Activated CD4-positive, alpha-beta T cell treated with anti-CD3 and anti-CD28 coated beads, Interleukin-2, Interleukin-4, amounts not matched to agents 100 ng/mL and 50 ng/mL, durations not matched to agents 16 hours and 8 hours (primary cell): ENCODE measurements at regions not wholly inside any gene's neighbourhood (a gene's known extent, or its start where the extent isn't known, plus 50 kb on each side); places are given as distances from the start of the nearest gene placed in this dataset.

Source experiments
- DNase-seq: peaks from one replicate; pipeline ENCODE4 v3.0.0-alpha.2; 2020; ENCODE audit warnings: low spot score

DNA sequence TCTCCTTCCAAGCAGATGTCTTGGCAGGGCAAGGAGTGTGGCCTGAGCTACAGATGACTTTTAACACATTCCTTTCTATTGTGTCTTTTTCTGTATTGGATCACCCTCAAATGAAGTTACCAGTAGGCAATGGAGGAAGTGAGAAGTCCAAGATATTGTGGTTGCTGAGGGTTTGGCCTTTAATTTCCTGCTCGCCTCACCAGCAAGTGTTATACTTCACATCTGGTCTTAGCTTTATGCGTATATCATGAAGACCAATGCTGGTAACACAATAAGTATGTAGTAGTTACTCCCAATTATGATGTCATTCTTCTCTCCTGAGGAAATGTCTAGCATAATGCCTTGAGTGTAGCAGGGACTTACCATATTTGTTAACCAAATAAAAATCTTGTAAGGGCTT, 179.9 kb downstream of the ZIC1 start:
- no peak for DNase-seq

DNA sequence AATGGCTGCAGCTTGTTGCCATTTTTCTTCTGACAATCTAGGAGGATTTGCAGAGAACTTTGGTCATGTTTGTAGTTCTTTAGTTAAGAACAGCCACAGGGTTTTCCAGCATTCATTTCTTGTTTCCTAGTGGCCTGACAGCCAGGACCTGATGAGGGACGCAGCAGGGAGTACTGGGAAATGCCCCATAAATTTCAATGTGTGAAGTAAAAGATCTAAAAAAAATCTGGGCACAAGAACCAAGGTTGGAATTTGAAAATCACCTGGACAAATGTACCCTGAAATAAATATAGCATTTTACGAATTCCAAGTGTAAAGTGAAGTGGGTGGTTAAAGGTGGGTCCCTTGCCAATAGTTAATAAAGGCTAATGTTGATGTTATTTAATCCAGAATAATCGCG, 195.0 kb downstream of the ZIC1 start:
- DNase-seq: no peak

DNA sequence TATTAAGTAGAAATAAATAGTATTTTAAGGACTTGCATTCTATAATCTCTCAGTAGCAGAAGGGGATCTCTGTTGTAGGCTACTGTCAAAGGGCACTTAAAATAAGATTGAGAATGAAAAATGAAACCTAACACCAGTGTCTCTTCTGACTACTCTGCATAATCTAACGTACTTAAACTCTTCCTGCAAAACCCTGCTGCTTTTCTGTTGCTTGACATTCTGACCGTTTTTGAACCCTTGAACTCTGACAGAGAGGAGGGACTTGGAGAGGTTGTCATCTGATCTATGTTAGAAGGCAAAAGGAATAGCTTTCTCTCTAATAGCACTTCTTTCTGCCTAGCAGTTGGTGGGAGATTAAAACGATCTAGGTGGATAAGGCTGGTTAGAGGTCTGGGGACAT, 204.6 kb downstream of the ZIC1 start:
- DNase-seq: no peak

GRCh38 chr3:147614210-147614609, 205.0 kb downstream of the ZIC1 start:
- no peak for DNase-seq

GRCh38 chr3:147615035-147615434, 205.9 kb downstream of the ZIC1 start:
- no peak for DNase-seq

- peak; percentile 4 for DNase-seq
Measured at GRCh38 chr3:147616998-147617619, 207.9 kb downstream of the ZIC1 start.

GRCh38 chr3:147618691-147619090, 209.5 kb downstream of the ZIC1 start:
- no peak for DNase-seq

DNA sequence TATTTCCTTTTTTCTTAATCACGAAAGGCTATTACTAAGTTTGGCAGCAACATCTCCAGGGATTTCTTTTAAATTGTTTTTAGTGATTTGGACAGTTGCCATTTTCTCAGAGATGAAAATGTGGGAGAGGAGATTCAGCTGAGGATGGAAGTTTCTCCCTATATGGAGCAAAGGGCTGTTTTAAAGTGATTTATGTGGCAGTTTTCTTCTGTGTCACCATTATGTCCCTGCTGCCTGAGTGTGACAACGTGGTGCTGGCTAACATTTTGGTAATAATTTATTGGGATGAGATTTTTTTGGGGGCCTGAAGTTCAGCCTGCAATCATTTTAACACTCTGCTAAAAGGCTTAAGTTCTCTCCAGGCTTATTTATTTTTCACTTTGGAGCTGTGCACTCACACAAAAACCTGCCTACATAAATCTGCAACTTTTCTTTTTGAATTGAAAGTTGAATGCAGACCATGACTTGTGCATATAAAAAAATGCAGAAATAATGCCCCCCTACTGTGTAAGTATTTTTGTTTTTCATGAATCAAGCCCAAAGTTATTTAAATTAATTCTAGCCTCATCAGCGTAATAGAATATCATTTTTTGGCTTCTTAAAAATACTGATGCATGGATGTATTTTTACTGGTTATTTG, 210.9 kb downstream of the ZIC1 start:
- no peak for DNase-seq

DNA sequence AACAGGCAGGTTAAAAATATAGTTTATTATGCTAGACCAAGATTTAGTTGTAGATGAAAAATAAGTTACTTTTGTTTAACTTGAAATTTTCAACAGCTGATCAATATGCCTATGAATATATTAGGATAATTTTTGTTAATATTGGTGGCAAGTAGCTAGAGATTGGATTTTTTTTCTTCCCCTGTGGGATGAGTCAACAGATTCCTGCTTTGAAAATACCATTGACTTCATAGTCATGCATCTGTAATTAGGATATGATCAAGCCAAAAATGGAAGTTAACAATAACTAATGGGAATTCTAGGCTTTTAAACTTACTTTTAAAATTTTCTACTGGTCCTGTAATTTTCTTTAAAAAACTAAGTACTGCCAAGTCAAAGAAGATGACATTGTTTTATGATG, 211.7 kb downstream of the ZIC1 start:
- DNase-seq: no peak

DNA sequence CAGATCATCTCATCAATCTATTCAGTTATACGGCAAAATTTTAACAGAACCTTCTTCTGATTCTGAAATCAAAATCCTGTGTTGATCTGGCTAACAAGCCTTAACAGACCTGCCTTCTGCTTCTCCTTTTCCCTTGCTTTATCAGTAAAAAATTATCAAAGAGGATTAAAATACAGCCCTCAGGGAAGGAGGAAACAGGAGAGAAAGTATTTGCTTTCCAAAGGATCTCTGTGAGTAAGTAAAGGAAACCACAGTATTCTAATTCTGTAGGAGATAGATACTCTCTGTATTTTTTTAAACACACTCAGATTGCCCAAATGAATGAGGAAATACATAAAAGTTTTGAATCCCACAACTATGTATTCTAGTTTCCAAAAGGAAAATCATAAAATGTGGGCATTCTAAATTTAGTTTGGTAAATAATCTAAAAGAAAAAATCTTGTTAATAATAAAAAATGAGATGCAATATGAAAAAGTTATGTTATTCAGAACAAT, 221.8 kb downstream of the ZIC1 start:
- DNase-seq: no peak

DNA sequence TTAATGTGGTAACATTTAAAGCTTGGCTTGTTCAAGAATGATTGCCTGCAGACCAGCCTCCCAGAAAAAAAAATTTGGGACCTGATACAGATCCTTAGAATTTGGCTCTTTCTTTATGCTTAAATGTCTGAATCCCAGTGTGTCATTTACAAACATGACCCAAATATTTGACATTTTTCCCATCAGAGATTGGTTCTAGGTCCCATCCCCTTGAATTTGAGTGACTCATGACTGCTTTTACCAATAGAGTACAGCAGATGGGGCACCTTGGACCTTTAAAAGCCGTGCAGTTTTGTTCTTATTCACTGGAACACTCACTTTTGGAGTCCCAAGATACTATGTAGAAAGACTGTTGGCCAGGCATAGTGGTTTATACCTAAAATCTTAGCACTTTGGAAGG, 231.6 kb downstream of the ZIC1 start:
- no peak for DNase-seq

DNA sequence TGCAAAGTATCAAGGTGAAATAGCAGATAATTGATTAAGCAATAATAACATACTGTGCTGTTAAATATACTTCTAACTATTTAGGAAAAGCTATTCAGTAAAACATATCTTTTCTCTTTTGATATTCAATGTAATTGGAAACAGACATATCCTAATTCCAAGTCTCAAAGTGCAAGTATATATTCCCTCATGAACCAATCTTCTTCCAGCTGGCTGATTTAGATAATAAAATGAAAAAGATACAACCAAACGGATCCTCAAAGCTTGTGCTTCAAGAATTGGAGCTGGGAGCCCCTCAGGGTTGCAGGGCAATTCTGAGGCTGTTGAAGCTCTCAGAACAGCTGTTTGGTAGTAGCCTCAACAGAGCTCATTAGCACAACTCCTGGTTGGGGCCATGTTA, 236.6 kb downstream of the ZIC1 start:
- no peak for DNase-seq

- DNase-seq: no peak
Measured at GRCh38 chr3:147649475-147649874, 240.3 kb downstream of the ZIC1 start.

DNA sequence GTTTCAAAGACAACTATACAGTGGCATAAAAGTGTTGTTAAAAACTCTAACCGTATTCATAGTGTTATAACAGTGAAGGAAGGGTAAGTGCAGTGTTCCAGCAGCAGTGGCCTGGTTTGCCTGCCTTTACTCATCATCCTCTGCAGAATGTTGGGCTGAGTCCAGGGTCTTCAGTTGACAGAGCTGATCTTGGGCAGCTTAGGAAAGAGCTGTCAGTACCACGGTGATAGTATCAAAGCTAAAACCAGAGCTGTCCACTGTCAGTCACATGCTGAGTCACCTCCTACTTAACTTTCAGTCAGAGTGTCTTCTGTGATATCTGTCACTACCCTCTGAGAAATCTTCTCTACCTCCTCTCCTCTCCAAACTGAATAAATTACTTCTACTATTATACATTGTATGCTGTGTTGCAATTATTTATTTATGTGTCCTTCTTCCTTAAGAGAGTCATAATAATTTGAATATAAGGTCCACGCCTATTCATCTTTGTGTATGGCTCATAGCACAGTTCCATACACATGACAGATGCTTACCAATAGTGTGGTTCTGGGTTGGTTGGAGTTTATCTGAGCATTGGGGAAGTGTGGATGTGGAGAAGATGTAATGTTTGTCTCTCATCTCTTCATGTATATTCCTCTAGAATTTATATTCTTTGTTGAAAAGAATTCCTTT, 242.1 kb downstream of the ZIC1 start:
- no peak for DNase-seq

GRCh38 chr3:147652651-147653366, 243.6 kb downstream of the ZIC1 start:
- DNase-seq: no peak

DNA sequence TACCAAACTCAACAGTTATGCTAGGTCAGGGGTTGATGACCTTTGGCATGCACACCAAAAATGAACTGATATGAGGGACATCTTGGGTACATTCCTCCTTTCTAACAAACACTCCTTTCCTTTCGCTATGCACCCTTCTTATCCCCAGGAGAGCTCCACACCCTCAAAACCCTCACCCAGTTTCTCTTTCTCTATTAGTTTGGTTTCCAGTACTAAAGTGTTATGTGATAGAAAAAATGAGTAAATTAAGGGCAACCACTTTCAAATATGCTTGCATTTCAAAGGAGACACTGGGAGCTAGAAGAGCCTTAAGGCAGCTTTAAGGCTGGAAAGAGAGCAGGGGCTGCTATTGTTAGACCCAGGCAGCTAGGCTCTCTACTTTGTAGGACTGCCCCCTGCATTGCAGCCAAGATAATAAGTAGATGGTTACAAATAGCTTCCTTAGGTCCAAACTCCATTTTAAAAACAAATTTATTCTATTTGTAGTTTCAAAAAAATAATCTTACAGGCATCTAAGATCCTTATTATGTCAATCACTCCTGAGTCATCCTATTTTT, 244.3 kb downstream of the ZIC1 start:
- DNase-seq: no peak

GRCh38 chr3:147654827-147655226, 245.7 kb downstream of the ZIC1 start:
- no peak for DNase-seq

DNA sequence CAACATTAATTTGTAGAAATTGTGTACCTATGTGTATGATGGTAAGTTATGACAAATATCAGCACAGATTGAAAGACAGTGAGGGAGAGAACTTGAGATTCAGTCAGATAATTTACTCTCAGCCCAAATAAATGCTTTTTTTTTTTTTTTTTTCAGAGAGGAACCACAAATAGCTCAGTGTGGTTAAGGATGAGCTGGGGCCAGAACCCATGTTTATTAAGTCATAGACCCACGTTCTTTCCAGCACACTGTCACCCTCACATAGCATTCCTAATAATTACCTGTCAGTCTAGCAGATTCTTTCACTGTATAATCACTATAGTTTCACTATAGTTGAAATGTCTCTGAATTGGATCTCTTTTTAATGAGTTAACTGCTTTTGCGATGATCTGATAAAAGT, 246.1 kb downstream of the ZIC1 start:
- no peak for DNase-seq

DNA sequence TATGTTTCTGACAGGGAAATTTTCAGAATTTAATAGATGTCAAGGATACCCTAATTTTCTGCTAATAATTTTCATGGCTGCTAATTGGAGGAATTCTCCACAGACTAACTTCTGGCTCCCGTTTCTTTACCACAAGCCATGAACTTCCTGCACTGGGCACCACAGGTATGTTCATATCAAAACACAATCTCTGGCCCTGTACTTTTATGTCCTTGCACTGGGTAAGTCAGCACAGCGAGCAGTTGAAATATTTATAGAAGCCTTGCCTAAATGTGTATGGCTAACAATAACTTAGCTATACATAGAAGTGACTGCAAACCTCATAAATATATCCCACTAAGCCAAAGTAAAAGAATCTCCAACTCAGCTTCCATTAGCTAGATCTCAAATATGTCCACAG, 246.9 kb downstream of the ZIC1 start:
- no peak for DNase-seq

DNA sequence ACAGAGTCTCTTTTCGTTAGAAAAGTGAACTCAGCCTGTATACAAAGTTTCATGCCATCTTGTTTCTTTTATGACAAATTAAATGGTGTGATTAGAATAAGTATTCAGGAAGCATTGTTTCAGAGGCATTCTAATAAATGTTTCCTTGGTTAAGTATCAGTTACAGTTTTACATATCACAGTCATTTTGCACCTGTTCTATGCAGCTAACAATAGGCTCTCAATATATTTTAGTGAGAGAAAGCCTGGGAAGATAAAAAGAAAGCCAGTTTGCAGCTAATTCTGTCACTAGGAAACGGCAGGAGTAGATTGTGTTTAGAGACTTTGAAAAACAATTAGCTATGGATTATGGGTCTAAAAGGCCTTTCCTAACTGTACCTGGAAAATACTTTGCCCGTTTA, 252.8 kb downstream of the ZIC1 start:
- no peak for DNase-seq

DNA sequence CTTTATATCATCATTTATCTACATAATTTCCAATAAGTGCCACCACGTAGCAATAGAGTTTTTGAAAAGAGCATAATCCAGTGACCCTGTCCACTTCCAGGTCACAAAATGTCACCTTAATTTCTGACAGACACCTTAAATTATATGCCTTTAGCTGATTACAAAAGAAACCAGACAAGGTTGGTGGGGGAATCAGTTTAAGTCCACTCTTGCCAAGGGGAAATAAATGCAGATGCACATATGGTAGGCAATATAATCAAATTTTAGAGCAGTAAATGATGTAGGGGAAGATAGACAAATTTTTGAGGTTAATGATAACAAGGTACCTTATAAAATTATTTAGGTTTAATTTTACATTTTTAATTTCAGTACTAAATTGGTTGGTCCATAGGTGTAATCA, 253.5 kb downstream of the ZIC1 start:
- DNase-seq: no peak

DNA sequence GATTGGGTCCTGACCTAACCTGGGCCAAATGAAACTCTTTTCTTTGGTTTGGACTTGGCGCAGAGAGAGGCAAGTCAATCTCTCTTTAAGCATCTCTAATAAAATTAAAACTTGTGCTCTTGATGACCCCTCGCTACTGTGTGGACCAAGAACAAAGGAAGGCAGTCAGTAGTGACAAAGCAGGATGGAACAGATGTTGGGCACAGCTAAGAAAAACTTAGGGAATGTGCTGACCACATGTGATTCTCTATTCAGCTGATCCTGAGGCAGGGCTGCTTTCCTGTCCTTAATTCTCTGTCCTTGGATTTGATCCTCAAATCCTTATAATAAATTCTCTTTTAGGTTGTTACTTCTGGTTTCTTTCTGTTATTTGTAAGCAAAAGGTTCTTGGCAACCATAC, 259.9 kb downstream of the ZIC1 start:
- DNase-seq: no peak

GRCh38 chr3:147672035-147672434, 262.9 kb downstream of the ZIC1 start:
- no peak for DNase-seq
